Kidney (tissue), 13 donors: ENCODE measurements at regions not wholly inside any gene's neighbourhood (a gene's known extent, or its start where the extent isn't known, plus 50 kb on each side); places are given as distances from the start of the nearest gene placed in this dataset.

Source experiments
- DNase-seq, 5 donors: peaks; one replicate each; pipeline ENCODE4 v3.0.0-alpha.2; 2013 to 2020
- FAIRE-seq: peaks from 2 replicates; lab custom pipeline; 2012; peaks lifted over from hg19 to GRCh38; lab: Jason Lieb, UNC
- H3K27ac ChIP-seq, 2 donors: one replicate each; pipeline ENCODE4 v1.7.0; 2013; ENCODE audit warnings: low read depth in 2 of 2, low read length in 2 of 2, inconsistent platforms in 1 of 2
- H3K27me3 ChIP-seq: one replicate; pipeline ENCODE4 v1.7.1; 2013; ENCODE audit warnings: low read length, inconsistent platforms; ENCODE audit not compliant: control insufficient read depth, insufficient read depth
- H3K36me3 ChIP-seq, 3 donors: one replicate each; pipeline versions ENCODE4 v1.7.0 to v1.7.1; 2013; ENCODE audit warnings: low read length in 3 of 3, control low read depth in 1 of 3, inconsistent platforms in 1 of 3; ENCODE audit not compliant: insufficient read depth in 3 of 3, control insufficient read depth in 2 of 3
- H3K4me1 ChIP-seq, 3 donors: one replicate each; pipeline versions ENCODE4 v1.7.0 to v1.7.1; 2013; ENCODE audit warnings: low read length in 3 of 3, inconsistent platforms in 1 of 3, low read depth in 1 of 3; ENCODE audit not compliant: control insufficient read depth in 2 of 3, insufficient read depth in 2 of 3
- H3K4me3 ChIP-seq, 3 donors: one replicate each; pipeline versions ENCODE4 v1.7.0 to v1.8.1; 2013; ENCODE audit warnings: low read length in 3 of 3, control low read depth in 1 of 3, inconsistent platforms in 1 of 3
- H3K9ac ChIP-seq, 3 donors: one replicate each; pipeline versions ENCODE4 v1.7.0 to v1.7.1; 2013; ENCODE audit warnings: low read length in 3 of 3, control low read depth in 1 of 3, inconsistent platforms in 1 of 3
- H3K9me3 ChIP-seq, 3 donors: one replicate each; pipeline versions ENCODE4 v1.7.0 to v1.7.1; 2013; ENCODE audit warnings: low read length in 3 of 3, control low read depth in 1 of 3, inconsistent platforms in 1 of 3; ENCODE audit not compliant: control insufficient read depth in 2 of 3, insufficient read depth in 1 of 3
- intact Hi-C: fragments of 100-400 bp; cut with DNase I; formaldehyde crosslinking; loops from one replicate; pipeline ENCODE4 v1.11.1; 2022
- TF ChIP-seq, protein P1 (sequence below): IDR thresholded peaks from 3 replicates; pipeline ENCODE4 v1.5.1; 2012; ENCODE audit warnings: mild to moderate bottlenecking, moderate library complexity, borderline replicate concordance; ENCODE audit not compliant: insufficient read depth; ENCODE audit errors: extremely low read depth
- donor health status: control.
- donor health status: control.
- donor health status: control.
- donor health status: control.
- donor health status: control.
- donor health status: DM: yes; HTN: yes; CAD: no.
- donor health status: Normal renal cell carcinoma (clear cell type).

DNA sequence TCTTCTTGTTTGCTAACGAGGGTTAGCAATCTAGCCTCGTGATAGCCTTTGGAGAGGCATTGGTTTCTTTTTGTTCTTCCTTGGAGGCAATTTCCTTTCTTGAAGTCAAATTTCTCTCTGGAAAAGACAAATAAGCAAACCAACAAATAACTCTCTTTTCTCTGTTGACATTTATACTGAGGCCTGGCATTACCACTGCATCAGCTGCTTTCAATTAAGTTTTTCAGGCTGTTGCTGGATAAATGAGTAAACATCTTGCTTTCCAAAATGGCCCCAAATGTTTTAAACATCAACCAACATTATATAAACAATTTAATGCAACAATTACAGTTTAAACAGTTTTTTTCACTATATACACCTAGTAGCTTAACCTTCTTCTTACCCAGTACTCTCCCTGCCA, 264.4 kb downstream of the HTR1A start:
- Histone ChIP-seq H3K4me1 (no peaks in the 10 kb centered on the region), H3K27me3 (no peaks in the 10 kb centered on the region), H3K27ac (no peak overlapping the region), H3K9me3 (no peaks in the 10 kb centered on the region), H3K36me3 (no peaks in the 10 kb centered on the region), H3K9ac (no peak overlapping the region), H3K4me3 (no peak overlapping the region)
- DNase-seq (no peak), FAIRE-seq (no peak)
- TF ChIP-seq, protein P1, sequence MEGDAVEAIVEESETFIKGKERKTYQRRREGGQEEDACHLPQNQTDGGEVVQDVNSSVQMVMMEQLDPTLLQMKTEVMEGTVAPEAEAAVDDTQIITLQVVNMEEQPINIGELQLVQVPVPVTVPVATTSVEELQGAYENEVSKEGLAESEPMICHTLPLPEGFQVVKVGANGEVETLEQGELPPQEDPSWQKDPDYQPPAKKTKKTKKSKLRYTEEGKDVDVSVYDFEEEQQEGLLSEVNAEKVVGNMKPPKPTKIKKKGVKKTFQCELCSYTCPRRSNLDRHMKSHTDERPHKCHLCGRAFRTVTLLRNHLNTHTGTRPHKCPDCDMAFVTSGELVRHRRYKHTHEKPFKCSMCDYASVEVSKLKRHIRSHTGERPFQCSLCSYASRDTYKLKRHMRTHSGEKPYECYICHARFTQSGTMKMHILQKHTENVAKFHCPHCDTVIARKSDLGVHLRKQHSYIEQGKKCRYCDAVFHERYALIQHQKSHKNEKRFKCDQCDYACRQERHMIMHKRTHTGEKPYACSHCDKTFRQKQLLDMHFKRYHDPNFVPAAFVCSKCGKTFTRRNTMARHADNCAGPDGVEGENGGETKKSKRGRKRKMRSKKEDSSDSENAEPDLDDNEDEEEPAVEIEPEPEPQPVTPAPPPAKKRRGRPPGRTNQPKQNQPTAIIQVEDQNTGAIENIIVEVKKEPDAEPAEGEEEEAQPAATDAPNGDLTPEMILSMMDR = no peak
- intact Hi-C loops = no loop called here

DNA sequence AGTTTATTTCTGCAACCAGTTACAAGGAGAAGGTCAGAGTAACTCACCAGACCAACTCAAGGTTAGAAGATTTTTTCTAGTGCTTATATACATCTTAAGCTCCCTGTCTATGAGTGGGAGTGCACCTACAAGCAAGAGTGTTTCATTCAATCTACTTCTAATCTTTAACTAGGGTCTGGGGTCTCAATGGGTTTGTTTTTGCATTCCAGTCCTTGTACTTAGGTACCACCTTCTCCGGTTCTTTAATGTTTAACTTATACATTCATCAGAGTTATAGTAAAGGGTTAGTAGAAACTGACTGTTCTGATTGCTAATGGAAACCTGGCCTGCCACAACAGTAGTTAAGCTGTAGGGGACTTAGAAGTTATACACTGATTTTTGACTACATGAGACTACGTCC, 271.7 kb downstream of the HTR1A start:
- intact Hi-C loops = no loop called here
- Histone ChIP-seq H3K4me3 (peak overlapping the region in 1 of 3 donors; percentile 42), H3K9ac (no peak overlapping the region), H3K4me1 (peaks cover 0 to 5% (median 0%) of the 10 kb centered on the region in 3 donors), H3K27ac (no peak overlapping the region), H3K36me3 (no peaks in the 10 kb centered on the region), H3K27me3 (no peaks in the 10 kb centered on the region), H3K9me3 (no peaks in the 10 kb centered on the region)
- DNase-seq (peak in 2 of 5 donors; percentile 61 to 69), FAIRE-seq (no peak)
- TF ChIP-seq, protein P1 = no peak

DNA sequence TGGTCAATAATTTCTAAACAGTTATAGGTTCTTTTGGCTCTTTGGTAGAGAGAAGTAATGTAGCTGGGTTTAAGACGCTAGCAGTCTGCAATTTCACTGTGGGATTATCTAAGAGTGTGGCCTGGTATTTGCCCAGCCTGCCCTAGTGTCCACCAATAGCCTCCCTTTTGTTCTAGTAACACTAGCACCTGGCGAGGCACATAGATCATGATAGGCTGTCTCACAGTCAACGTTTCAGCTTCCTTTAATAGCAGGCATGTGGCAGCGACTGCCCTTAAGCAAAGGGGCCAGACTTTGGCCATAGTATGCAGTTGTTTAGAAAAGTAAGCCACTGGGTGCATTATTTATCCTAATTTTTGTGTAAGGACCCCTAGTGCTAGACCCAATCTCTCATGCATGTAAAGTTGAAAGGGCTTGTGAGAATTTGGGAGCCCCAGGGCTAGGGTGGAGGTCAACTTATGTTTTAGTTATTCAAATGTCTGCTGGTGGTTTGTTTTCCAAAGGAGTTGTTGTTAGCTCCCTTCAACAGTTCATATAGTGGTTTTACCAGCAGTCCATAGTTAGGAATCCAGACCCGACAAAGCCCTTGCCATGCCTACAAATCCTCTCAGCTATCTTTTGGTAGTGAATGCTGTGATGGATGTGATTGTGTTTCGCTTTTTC, 274.3 kb downstream of the HTR1A start:
- Histone ChIP-seq H3K9me3 (no peaks in the 10 kb centered on the region), H3K4me1 (peaks cover 0 to 5% (median 0%) of the 10 kb centered on the region in 3 donors), H3K4me3 (no peak overlapping the region), H3K27ac (no peak overlapping the region), H3K27me3 (no peaks in the 10 kb centered on the region), H3K9ac (no peak overlapping the region), H3K36me3 (no peaks in the 10 kb centered on the region)
- TF ChIP-seq, protein P1 = no peak
- intact Hi-C loops = no loop called here
- no peak for FAIRE-seq
- no peak for DNase-seq
